GM19328 (cell line): ENCODE measurements at regions not wholly inside any gene's neighbourhood (a gene's known extent, or its start where the extent isn't known, plus 50 kb on each side); places are given as distances from the start of the nearest gene placed in this dataset.

Experiments used
- ATAC-seq: cut with Tn5 transposase; IDR thresholded peaks from one replicate; pipeline ENCODE4 v1.9.1; 2021; ENCODE audit warnings: mild to moderate bottlenecking, moderate library complexity; ENCODE audit not compliant: unreplicated experiment

- ATAC-seq, result no peak
Observed at GRCh38 chr7:113825832-113826231, 93.0 kb downstream of the PPP1R3A start.

- ATAC-seq, result no peak
Observed at GRCh38 chr7:113824117-113824823, 94.5 kb downstream of the PPP1R3A start.

- ATAC-seq, result no peak
Observed at GRCh38 chr7:113819474-113819873, 99.3 kb downstream of the PPP1R3A start.

- no peak for ATAC-seq
Observed at GRCh38 chr7:113816639-113817038, 102.2 kb downstream of the PPP1R3A start.

GRCh38 chr7:113813471-113813870 lies 105.3 kb downstream of the PPP1R3A start:
- no peak for ATAC-seq

GRCh38 chr7:113812591-113813255 lies 106.1 kb downstream of the PPP1R3A start:
- ATAC-seq, result no peak

- ATAC-seq, result no peak
Observed at GRCh38 chr7:113810080-113810744, 108.6 kb downstream of the PPP1R3A start.

GRCh38 chr7:113809581-113809980 lies 109.2 kb downstream of the PPP1R3A start:
- ATAC-seq, result no peak

- no peak for ATAC-seq
Observed at GRCh38 chr7:113806633-113807327, 112.0 kb downstream of the PPP1R3A start.

GRCh38 chr7:113805976-113806375 lies 112.8 kb downstream of the PPP1R3A start:
- no peak for ATAC-seq

- no peak for ATAC-seq
Observed at GRCh38 chr7:113804475-113805095, 114.2 kb downstream of the PPP1R3A start.

GRCh38 chr7:113801751-113802150 lies 117.1 kb downstream of the PPP1R3A start:
- ATAC-seq, result no peak

GRCh38 chr7:113800826-113801225 lies 118.0 kb downstream of the PPP1R3A start:
- ATAC-seq, result no peak

GRCh38 chr7:113799896-113800295 lies 118.9 kb downstream of the PPP1R3A start:
- ATAC-seq, result peak; percentile 96

GRCh38 chr7:113797420-113798010 lies 121.3 kb downstream of the PPP1R3A start:
- no peak for ATAC-seq

GRCh38 chr7:113796557-113796956 lies 122.3 kb downstream of the PPP1R3A start:
- ATAC-seq, result no peak

- ATAC-seq, result no peak
Observed at GRCh38 chr7:113794573-113794972, 124.2 kb downstream of the PPP1R3A start.

GRCh38 chr7:113793171-113793570 lies 125.6 kb downstream of the PPP1R3A start:
- no peak for ATAC-seq

- ATAC-seq, result no peak
Observed at GRCh38 chr7:113790025-113790424, 128.8 kb downstream of the PPP1R3A start.

GRCh38 chr7:113787106-113787505 lies 131.7 kb downstream of the PPP1R3A start:
- no peak for ATAC-seq

GRCh38 chr7:113784956-113785355 lies 133.9 kb downstream of the PPP1R3A start:
- no peak for ATAC-seq
